NCI-H1930 (cell line): ENCODE measurements at regions not wholly inside any gene's neighbourhood (a gene's known extent, or its start where the extent isn't known, plus 50 kb on each side); places are given as distances from the start of the nearest gene placed in this dataset.
"Not testable (repeated sequence)": the region's sequence is repeated elsewhere in the genome, so short reads cannot be mapped to it uniquely, and the experiment has no call there.

Source experiments
- DNase-seq, 2 experiments: peaks; one replicate each; lab custom pipeline; 2025; lab: John Stamatoyannopoulos, UW

GRCh38 chr14:52124791-52125684, 56.2 kb upstream of the NID2 start:
- no peak for DNase-seq

GRCh38 chr14:52122163-52122562, 53.3 kb upstream of the NID2 start:
- DNase-seq: not testable (repeated sequence)

GRCh38 chr14:52121441-52121840, 52.6 kb upstream of the NID2 start:
- no peak for DNase-seq

GRCh38 chr14:52119030-52119429, 50.2 kb upstream of the NID2 start:
- DNase-seq: no peak
